ENCODE measurements at regions not wholly inside any gene's neighbourhood (a gene's known extent, or its start where the extent isn't known, plus 50 kb on each side); places are given as distances from the start of the nearest gene placed in this dataset.
"Not testable (repeated sequence)": the region's sequence is repeated elsewhere in the genome, so short reads cannot be mapped to it uniquely, and the experiment has no call there.

DNA sequence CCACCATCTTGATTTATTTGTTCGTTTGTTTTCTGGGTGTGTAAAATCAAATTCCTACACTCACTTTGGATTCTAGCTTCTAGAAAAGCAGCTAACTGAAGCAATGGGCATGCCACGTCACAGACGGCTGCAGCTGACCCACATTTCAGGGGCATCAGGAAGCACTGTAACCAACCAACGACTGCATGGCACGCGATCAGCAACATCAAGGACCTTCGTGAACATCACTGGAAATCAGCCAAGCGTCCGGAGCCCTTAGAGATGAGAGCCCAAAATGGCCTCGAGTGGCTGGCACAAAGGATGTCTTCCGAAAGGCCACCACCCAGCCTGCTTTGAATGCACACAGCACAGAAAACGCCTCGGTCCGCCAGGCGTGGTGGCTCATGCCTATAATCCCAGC, 191.1 kb downstream of the OLFM1 start:
- no peak for DNase-seq

- DNase-seq: no peak
These were observed 191.9 kb downstream of the OLFM1 start for GRCh38 chr9:135279385-135279784.

- DNase-seq: no peak
These were observed 192.4 kb downstream of the OLFM1 start for GRCh38 chr9:135279834-135280393.

DNA sequence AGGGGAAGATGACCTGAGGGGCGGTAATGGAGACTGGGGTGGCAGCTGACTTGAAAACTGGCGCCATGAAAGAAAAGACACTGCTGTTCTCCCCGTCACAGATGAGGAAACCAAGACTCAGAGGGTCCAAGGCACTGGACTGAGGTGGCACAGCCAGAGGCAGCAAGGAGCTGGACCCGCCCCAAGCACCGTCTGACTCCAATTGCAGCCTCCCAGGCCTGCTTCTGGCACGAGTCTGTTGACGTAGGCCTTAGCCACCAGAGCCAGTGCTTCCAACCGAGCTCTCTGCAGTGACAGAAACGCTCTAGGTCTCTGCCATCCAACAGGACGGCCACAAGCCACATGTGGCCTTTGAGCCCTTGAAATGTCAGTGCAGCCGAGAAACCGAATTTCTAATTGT, 193.2 kb downstream of the OLFM1 start:
- no peak for DNase-seq

DNA sequence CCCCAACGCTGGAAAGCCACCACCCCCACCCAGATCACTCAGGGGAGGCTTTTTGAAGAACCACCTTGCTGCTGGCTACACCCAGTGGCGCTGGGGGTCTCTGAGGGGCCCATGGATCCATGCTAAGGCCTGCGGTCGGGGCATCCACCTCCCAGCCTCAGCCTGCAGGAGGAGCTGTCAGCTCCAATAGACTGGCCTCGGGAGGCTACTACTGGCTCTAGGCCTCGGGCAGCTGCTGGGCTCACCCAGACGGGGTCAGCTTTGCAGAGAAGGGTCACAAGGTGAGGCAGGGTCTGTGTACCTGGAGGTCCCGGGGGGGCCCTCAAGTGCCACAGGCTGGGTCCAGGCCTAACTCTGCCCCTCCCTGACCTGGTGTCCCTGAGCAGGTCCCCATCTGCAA, 193.7 kb downstream of the OLFM1 start:
- DNase-seq: no peak

DNA sequence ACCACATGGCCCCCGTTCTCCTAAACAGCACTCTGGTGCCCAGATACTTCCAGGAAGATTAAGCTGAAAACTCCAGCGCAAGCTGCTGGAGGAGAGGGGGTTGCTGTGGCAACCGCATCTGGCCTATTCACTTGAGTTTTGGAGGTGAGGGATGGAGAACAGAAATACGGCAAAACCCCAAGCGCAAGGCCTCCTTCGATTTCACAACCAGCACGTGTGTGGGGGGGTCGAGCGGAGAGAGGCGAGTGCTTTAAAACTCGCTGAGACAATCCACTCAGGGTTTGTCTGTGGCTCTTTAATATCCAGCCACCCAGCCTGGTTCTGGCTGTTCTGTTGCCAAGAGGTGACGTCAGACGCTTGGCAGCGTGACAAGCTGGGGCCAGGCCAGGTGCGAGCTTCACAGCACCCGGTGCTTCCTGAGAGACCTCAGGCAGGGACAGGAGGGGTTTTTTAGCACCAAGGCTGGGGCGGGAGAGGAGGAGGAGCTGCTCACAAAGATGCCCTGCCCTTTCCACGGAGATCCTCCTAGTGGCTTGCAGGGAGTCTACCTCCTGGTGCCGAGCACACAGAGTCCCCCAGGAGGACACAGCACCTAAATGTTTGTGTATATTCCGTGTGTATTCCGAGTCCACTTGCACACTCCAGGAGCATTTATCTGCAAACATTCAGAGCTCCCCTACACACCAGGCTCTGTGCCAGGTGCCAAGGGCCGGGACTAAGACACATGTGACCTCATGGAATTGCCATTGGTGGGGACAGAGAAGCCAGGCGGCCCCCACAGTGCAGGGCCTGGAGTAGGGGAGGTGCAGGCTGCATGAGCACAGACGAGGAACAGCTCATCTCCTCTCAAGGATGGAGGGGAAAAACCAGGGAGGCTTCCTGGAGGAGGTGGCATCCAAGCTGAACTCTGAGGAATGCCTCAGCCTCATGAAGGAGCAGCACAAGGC, 194.6 kb downstream of the OLFM1 start:
- DNase-seq: peak; percentile 73

- DNase-seq: no peak
These were observed 195.3 kb downstream of the OLFM1 start for GRCh38 chr9:135282808-135283207.

- DNase-seq: no peak
These were observed 195.9 kb upstream of the PPP1R26 start for GRCh38 chr9:135283671-135284070.

- DNase-seq: no peak
These were observed 195.0 kb upstream of the PPP1R26 start for GRCh38 chr9:135284386-135285134.

DNA sequence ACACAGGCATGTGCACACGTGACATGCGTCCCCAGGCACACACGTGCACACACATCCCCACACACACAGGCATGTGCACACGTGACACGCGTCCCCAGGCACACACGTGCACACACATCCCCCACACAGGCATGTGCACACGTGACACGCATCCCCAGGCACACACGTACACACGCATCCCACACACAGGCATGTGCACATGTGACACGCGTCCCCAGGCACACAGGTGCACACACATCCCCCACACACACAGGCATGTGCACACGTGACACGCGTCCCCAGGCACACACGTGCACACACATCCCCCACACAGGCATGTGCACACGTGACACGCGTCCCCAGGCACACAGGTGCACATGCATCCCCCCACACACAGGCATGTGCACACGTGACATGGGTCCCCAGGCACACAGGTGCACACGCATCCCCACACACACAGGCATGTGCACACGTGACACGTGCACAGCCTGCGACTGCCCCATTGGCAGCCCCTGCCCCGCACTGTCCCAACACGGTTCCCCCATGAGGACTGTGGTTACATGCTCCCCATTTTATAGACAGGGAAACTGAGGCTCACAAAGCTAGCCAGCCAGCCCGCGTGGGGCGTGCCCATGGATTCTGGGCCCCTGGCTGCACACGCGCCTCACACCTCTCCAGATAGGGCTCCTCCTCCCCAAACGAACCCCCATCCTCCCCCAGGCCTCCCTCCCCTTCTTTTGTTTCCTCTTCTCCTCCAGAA, 193.2 kb upstream of the PPP1R26 start:
- not testable (repeated sequence) for DNase-seq

DNA sequence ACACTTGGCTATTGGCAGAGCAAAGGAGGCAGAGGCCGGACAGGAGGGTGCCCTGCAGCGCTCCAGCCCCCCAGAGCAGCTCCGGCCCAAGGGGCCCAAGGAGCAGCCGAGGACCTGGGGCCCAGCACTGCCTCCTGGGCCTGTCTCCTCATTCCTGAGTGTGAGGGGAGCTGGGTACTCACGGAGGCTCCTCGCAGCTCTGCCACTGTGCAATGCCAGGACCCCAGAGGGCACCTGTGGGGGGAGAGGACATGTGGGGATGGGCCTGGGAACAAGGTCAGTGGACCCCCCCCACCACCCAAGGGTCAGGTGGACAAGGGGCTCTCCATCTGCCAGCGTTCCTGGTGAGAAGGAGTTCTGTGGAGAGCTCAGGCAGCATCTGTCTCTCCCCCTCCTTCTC, 192.6 kb upstream of the PPP1R26 start:
- no peak for DNase-seq

- no peak for DNase-seq
These were observed 192.0 kb upstream of the PPP1R26 start for GRCh38 chr9:135287627-135288026.

DNA sequence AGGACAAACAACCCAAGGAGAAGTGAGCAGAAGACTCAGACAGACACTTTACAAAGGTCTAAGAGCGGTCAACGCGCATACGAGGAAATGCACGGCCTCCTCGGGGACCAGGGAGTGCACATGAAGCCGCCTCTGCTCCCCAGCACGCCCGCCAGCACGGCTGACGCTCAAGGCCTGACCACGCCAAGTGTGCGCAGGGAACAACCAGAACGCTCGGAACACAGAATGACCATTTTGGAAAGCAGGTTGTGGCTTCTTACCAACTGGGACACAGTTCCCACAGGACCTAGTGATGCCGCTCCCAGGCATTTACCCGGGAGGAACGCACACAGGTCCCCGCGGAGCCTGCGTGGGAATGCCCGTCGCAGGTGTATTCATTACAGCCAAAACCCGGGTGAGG, 191.5 kb upstream of the PPP1R26 start:
- DNase-seq: no peak

- peak; percentile 60 for DNase-seq
These were observed 190.5 kb upstream of the PPP1R26 start for GRCh38 chr9:135289081-135289491.

GRCh38 chr9:135290086-135290485, 189.5 kb upstream of the PPP1R26 start:
- no peak for DNase-seq

DNA sequence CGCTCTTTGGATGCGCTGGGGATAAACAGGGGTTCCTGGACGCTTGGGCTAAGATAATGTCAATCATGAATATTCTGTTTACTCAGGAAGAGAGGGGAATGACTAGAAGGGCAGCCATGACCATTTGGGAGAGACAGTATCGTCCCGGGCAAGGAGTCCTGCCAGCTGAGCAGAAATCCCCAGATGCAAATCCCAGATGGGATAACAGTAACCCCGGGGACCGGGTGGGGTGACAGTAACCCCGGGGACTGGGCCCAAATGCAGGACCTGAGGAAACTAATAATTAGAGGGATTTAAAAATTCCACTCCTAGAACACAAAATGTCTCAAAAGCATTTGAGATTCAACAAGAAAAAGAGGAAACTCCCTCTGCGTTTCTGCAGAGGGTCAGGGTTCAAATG, 189.0 kb upstream of the PPP1R26 start:
- DNase-seq: no peak

- DNase-seq: peak; percentile 51
These were observed 188.4 kb upstream of the PPP1R26 start for GRCh38 chr9:135291165-135291564.

- DNase-seq: no peak
These were observed 184.7 kb upstream of the PPP1R26 start for GRCh38 chr9:135294836-135295235.

DNA sequence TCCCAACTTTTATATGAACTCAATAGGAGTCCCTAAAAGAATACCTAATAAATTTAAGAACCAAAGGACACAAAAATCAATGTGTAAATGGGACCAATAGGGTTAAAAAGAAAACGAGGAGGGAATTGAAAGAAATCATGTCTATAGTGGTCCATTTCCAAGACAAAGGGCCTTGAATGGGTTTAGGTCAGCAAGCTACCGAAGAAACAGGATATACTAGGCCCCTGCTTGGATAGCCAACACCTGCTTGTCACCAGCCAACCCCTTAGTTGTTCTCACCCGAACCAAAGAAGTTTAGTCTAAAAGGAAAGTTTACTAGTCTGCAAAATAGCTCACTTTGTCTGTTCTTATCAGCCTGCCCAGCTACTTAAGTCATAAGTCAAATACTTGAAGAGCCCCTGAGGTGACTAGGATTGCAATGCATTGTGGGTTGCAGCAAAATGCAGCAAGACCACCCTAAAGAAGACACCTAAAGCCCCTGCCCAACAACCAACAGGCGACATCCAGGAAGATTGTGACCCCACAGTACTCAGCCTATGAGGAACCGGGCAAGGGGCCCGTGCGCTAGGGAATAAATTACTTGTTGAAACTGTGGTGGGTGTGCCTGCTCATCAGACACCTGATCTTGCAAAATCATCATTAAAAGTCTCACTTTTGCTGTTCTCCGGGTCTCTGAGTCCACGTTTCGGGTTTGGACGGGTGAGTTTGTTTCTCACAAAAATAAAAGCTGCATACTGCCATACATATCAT, 183.9 kb upstream of the PPP1R26 start:
- no peak for DNase-seq

GRCh38 chr9:135296735-135297455, 182.7 kb upstream of the PPP1R26 start:
- DNase-seq: no peak

GRCh38 chr9:135297456-135298075, 182.0 kb upstream of the PPP1R26 start:
- no peak for DNase-seq

Measured in NCI-H82 (cell line).